Sigmoid colon (tissue), 6 donors: ENCODE measurements at regions not wholly inside any gene's neighbourhood (a gene's known extent, or its start where the extent isn't known, plus 50 kb on each side); places are given as distances from the start of the nearest gene placed in this dataset.
A peak's percentile ranks its signal among the peaks of the same experiment; 100 is the strongest.

Source experiments
- DNase-seq: peaks from one replicate; pipeline ENCODE4 v3.0.0-alpha.2; 2019
- H3K27ac ChIP-seq, 4 donors: fragments of 200-600 bp; sonication (generic); one replicate each; pipeline ENCODE4 v1.5.1; 2016 to 2019; ENCODE audit warnings: mild to moderate bottlenecking in 1 of 4
- H3K27me3 ChIP-seq, 3 donors: fragments of 200-600 bp; sonication (generic); one replicate each; pipeline ENCODE4 v1.5.1; 2019; ENCODE audit warnings: mild to moderate bottlenecking in 1 of 3
- H3K36me3 ChIP-seq, 4 donors: fragments of 200-600 bp; sonication (generic); one replicate each; pipeline ENCODE4 v1.5.1; 2016 to 2019
- H3K4me1 ChIP-seq, 4 donors: fragments of 200-600 bp; sonication (generic); one replicate each; pipeline ENCODE4 v1.5.1; 2017 to 2019
- H3K4me3 ChIP-seq, 4 donors: fragments of 200-600 bp; sonication (generic); one replicate each; pipeline ENCODE4 v1.5.1; 2017 to 2019; ENCODE audit warnings: mild to moderate bottlenecking in 2 of 4, moderate library complexity in 1 of 4
- H3K9me3 ChIP-seq, 4 donors: fragments of 200-600 bp in 3 of 4; sonication (generic) in 3 of 4; one replicate each; pipeline versions ENCODE4 v1.5.1 to v1.6.1; 2013 to 2019
- CTCF ChIP-seq, 4 experiments: fragments of 450-650 bp in 3 of 4; fragments of 200-600 bp in 1 of 4; IDR thresholded peaks; one replicate each; pipeline ENCODE4 v1.5.1; 2016 to 2019; ENCODE audit warnings: antibody characterized with exemption in 4 of 4, mild to moderate bottlenecking in 3 of 4, moderate library complexity in 2 of 4
- EP300 ChIP-seq, 4 donors: sonication (generic); formaldehyde crosslinking; IDR thresholded peaks; one replicate each; pipeline ENCODE4 v1.6.1; 2017; ENCODE audit warnings: antibody characterized with exemption in 4 of 4
- POLR2A ChIP-seq, 2 donors: fragments of 450-650 bp; IDR thresholded peaks; one replicate each; pipeline ENCODE4 v1.6.1; 2016; ENCODE audit warnings: antibody characterized with exemption in 2 of 2, mild to moderate bottlenecking in 2 of 2, moderate library complexity in 2 of 2
- POLR2AphosphoS5 ChIP-seq, 4 donors: sonication (generic); formaldehyde crosslinking; IDR thresholded peaks; one replicate each; pipeline ENCODE4 v1.6.1; 2017; ENCODE audit warnings: antibody characterized with exemption in 4 of 4
- WGBS, 2 donors: extraction: QIAGEN DNeasy Blood & Tissue Kit; methylation state at CpG; one replicate each; pipeline ENCODE4 v1.1.7; 2013; 5-methylcytosine and 5-hydroxymethylcytosine counted together
- intact Hi-C: fragments of 100-400 bp; cut with DNase I; formaldehyde crosslinking; loops from one replicate; pipeline ENCODE4 v1.15.1; 2023
- donor health status: healthy with polysubstance abuse.
- donor health status: healthy.

DNA sequence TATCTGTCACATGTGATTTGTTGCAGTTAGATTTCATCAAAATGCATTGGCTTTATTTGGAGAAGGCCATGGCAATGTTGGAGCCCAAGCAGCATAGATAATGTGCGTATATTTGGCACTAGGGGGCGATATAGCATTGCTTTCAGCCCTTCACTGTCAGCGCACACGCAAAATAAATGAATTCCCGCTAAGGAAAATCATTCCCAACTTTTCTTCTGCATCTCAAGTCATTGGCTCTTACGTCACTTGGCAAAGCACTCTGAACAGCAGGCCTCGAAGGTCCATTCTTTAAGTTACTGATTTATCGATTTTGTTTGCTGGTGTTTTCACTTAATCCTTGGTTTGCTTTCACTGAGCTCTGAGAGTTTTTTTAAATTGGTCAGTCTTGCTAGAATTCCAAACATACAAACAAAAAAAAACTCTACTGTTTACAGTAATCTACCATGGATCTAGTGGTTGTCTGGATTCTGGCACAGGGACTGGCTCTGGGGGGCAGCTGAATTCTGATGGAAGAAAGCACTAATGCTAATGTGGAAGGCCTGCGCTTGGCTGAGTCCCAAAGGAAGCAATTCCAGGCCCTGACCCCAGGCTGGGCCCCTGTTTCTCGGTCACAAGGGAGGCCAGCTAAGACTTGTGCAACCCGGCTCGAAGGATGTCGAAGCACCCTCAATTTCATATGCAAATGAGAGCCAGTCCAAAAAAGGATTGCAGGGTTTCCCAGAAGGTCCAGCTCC, 97.7 kb upstream of the IPO5 start:
- intact Hi-C loops = loop anchor here (2.0 to 10.0 kb wide), 4 partner anchors 47 to 817 kb away; partner anchors contain the start of gene FARP1
- no peak overlapping the region for H3K27ac ChIP-seq
- no peaks in the 10 kb centered on the region for H3K9me3 ChIP-seq
- DNase-seq = peak; percentile 69
- TF ChIP-seq POLR2AphosphoS5 (IDR thresholded peaks at IDR 0.05) (peak in 1 of 4 donors; percentile 25), CTCF (IDR thresholded peaks at IDR 0.05) (peak; percentile 28 to 81 (median 66)), POLR2A (IDR thresholded peaks at IDR 0.05) (no peak), EP300 (IDR thresholded peaks at IDR 0.05) (no peak)
- H3K4me1 ChIP-seq = peaks cover 0 to 9% (median 3%) of the 10 kb centered on the region in 4 donors
- no peaks in the 10 kb centered on the region for H3K27me3 ChIP-seq
- H3K4me3 ChIP-seq = no peak overlapping the region
- WGBS, 2 donors = 28 to 36% methylated on average over 13 of the region's 13 CpGs
- H3K36me3 ChIP-seq = no peaks in the 10 kb centered on the region

- no peak overlapping the region for H3K4me3 ChIP-seq
- no peak for TF ChIP-seq POLR2AphosphoS5 (IDR thresholded peaks at IDR 0.05)
- no peak for TF ChIP-seq EP300 (IDR thresholded peaks at IDR 0.05)
- TF ChIP-seq POLR2A (IDR thresholded peaks at IDR 0.05) = no peak
- no peak for TF ChIP-seq CTCF (IDR thresholded peaks at IDR 0.05)
- intact Hi-C loops = loop anchor here (5.0 to 10.0 kb wide), 3 partner anchors 46 to 816 kb away; partner anchors contain the start of gene FARP1
- DNase-seq = no peak
- H3K36me3 ChIP-seq = no peaks in the 10 kb centered on the region
- H3K27ac ChIP-seq = no peak overlapping the region
- no peaks in the 10 kb centered on the region for H3K27me3 ChIP-seq
- WGBS, 2 donors = 88 to 89% methylated on average over 4 of the region's 4 CpGs
- H3K9me3 ChIP-seq = no peaks in the 10 kb centered on the region
- H3K4me1 ChIP-seq = peaks cover 0 to 9% (median 3%) of the 10 kb centered on the region in 4 donors
These were observed 97.2 kb upstream of the IPO5 start for GRCh38 chr13:97856304-97856675.

- no peak for DNase-seq
- 79 to 89% methylated on average over 2 of the region's 2 CpGs for WGBS, 2 donors
- intact Hi-C loops = loop anchor here (5.0 to 10.0 kb wide), 3 partner anchors 44 to 814 kb away; partner anchors contain the start of gene FARP1
- no peak overlapping the region for H3K27ac ChIP-seq
- TF ChIP-seq CTCF (IDR thresholded peaks at IDR 0.05) = no peak
- TF ChIP-seq POLR2A (IDR thresholded peaks at IDR 0.05) = no peak
- TF ChIP-seq EP300 (IDR thresholded peaks at IDR 0.05) = no peak
- no peak for TF ChIP-seq POLR2AphosphoS5 (IDR thresholded peaks at IDR 0.05)
- H3K4me3 ChIP-seq = no peak overlapping the region
- no peaks in the 10 kb centered on the region for H3K36me3 ChIP-seq
- no peaks in the 10 kb centered on the region for H3K9me3 ChIP-seq
- no peaks in the 10 kb centered on the region for H3K27me3 ChIP-seq
- H3K4me1 ChIP-seq = peaks cover 0 to 9% (median 3%) of the 10 kb centered on the region in 4 donors
These were observed 95.3 kb upstream of the IPO5 start for GRCh38 chr13:97858161-97858560.

DNA sequence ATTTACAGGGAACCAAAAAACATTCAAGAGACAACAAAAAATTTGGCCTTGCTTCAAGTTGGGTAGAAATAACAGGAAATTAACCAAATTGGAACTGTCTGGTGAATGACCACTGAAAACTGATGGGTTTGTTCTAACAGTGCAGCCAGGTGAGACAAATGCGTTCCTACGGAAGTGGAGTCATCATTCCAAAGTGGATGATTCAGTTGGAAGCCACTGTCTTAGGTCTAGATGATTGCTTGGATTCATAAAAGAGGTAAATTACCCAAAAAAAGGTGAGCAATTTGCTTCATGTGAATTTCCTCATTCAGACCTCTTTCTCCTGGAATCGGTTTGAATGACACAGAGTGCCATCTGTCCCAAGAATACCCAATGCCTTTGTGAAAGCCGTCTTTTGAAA, 87.1 kb upstream of the IPO5 start:
- H3K36me3 ChIP-seq = no peaks in the 10 kb centered on the region
- TF ChIP-seq POLR2A (IDR thresholded peaks at IDR 0.05) (no peak), CTCF (IDR thresholded peaks at IDR 0.05) (no peak), EP300 (IDR thresholded peaks at IDR 0.05) (no peak), POLR2AphosphoS5 (IDR thresholded peaks at IDR 0.05) (no peak)
- no peaks in the 10 kb centered on the region for H3K4me1 ChIP-seq
- intact Hi-C loops = no loop called here
- no peaks in the 10 kb centered on the region for H3K27me3 ChIP-seq
- no peak overlapping the region for H3K4me3 ChIP-seq
- no peaks in the 10 kb centered on the region for H3K9me3 ChIP-seq
- DNase-seq = no peak
- WGBS, 2 donors = 93 to 94% methylated on average over 4 of the region's 4 CpGs
- H3K27ac ChIP-seq = no peak overlapping the region
